ENCODE measurements at regions not wholly inside any gene's neighbourhood (a gene's known extent, or its start where the extent isn't known, plus 50 kb on each side); places are given as distances from the start of the nearest gene placed in this dataset.
"Not testable (repeated sequence)": the region's sequence is repeated elsewhere in the genome, so short reads cannot be mapped to it uniquely, and the experiment has no call there.

DNA sequence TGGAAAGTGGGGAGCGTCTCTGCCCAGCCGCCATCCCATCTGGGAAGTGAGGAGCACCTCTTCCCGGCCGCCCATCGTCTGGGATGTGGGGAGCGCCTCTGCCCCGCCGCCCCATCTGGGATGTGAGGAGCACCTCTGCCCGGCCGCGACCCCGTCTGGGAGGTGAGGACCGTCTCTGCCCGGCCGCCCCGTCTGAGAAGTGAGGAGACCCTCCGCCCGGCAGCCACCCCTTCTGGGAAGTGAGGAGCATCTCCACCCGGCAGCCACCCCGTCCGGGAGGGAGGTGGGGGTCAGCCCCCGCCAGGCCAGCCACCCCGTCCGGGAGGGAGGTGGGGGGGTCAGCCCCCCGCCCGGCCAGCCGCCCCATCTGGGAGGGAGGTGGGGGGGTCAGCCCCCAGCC, 190.0 kb upstream of the MGAT5 start:
- DNase-seq (ENCODE audit: extremely low read depth in 1 of 2, low read depth in 1 of 2): not testable (repeated sequence)

DNA sequence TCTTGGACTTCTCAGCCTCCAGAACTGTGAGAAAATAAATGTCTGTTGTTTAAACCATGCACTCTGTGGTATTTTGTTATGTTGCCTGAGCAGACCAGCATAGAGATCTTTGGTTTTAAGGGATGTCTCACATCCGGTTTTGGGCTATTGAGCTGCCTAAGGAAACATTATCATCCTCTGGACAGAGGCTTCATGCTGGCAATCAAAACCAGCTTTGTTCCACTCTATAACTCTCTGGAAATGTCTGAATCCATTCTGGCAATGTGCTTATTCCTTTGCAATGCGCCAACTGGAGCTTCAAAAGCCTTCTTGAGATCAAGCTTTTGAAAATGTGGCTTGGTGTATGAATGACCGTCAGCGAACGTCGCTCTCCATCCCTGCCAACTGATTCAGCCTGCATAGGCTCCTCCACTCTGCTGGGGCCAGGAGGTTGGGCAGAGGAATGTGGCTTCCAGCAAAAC, 183.6 kb upstream of the MGAT5 start:
- no peak for DNase-seq (ENCODE audit: extremely low read depth in 1 of 2, low read depth in 1 of 2)

DNA sequence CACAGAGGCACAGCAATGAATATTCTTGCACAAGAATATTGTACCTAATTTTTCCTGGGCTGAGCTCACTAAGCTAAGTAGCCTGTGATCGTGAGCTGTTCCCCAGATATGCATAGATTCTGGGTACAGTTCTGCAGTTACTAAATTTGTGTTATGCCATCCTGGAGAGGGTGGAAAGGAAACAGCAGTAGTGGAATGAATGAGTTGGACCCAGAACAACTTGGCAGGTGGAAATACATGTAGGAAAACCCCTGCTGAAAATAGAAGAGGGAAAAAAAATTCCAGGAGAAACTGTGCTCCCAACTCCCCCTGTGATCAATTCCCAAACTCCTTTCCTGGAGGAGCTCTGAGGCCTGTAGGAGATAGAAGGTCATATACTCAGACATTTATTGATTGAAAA, 181.5 kb upstream of the MGAT5 start:
- DNase-seq (ENCODE audit: extremely low read depth in 1 of 2, low read depth in 1 of 2): no peak

DNA sequence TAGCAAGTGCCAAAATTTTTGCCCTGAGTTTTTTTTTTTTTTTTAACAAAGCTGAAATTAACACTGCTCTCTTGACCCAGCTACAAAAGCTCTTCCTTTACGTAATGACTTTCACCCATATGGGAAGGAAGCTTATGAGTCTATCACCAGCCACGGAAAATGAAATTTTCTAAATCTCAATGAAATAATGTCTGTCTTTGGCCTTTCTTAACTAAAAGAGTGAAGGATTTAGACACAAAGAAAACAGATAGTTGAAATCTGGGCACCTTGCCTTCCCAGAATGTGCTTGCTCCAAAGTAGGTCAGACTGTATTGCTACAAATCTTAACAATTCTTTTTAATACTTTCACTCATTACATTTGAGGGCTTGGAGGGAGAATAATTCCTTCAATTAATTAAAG, 180.8 kb upstream of the MGAT5 start:
- DNase-seq (ENCODE audit: extremely low read depth in 1 of 2, low read depth in 1 of 2): no peak

DNA sequence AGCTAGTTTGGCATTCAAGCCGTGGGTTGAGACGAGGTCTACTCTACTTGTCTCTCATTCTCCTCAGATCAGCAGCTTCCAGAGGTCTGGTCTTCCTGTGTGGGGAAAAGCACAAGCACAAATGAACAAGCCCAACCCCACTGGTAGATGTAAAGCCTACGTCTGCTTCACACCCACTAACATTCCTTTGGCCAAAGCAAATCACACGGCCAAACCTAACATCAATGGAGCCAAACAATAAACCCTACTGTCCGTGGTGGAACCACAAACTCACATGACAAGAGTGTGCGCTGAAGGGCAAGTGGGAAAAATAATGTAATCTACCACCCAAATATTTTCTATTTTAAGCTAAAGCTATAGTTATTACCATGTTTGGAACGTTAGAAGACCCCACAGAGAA, 179.3 kb upstream of the MGAT5 start:
- DNase-seq (ENCODE audit: extremely low read depth in 1 of 2, low read depth in 1 of 2): no peak

DNA sequence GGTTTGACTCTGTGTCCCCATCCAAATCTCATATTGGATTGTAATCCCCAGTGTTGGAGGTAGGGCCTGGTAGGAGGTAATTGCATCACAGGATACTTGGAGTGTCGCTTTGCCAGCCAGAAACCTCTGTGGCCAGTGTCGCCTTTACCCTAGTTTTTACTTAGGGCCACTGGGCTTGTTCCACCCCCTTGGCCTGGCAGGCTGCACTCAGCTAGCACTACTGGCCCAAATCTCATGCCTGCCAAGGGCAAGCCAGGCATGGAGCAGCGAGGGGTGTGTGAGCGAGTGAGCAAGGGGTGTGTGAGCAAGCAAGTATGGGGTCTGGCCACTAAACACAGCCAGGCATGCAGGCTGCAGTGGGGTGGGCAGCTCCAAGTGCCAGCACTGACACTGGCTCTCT, 178.7 kb upstream of the MGAT5 start:
- DNase-seq (ENCODE audit: extremely low read depth in 1 of 2, low read depth in 1 of 2): no peak

DNA sequence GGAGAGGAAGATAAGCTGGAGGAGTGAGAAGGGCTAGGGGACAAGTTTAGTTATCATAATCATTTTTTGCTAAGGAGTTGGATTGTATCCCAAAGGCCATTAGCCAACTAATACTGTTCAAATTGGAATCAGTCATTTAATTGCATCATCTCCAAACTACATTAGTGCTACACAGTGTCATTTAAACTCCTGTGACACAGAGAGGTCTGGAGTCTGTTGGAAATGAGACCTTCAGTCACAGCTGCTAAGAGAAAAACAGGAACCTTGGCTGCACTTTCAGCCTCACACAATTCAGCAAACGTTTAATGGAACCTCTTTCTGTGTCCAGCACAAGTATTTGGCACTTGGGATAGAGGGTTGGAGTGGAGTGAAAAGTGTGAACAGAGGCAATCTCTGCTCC, 175.5 kb upstream of the MGAT5 start:
- DNase-seq (ENCODE audit: extremely low read depth in 1 of 2, low read depth in 1 of 2): no peak

DNA sequence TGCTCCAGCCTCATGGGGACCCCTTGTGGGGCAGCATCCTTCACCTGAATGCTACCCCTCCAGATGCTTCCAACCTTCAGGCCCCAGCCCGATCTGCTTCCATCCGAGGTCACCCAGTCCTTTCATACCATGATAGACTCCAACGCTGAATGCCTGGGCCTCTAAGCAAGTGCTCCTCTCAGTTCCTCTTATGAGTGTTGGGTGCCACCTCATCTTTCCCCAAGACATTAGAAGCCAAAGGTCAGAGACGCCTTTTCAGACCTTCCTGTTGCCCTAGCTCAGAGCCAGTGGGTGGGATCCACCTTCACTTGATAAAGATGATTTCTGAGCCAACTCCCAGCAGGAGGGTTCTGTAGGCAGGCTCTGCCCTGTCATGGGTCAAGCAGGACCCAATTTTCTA, 174.5 kb upstream of the MGAT5 start:
- no peak for DNase-seq (ENCODE audit: extremely low read depth in 1 of 2, low read depth in 1 of 2)

DNA sequence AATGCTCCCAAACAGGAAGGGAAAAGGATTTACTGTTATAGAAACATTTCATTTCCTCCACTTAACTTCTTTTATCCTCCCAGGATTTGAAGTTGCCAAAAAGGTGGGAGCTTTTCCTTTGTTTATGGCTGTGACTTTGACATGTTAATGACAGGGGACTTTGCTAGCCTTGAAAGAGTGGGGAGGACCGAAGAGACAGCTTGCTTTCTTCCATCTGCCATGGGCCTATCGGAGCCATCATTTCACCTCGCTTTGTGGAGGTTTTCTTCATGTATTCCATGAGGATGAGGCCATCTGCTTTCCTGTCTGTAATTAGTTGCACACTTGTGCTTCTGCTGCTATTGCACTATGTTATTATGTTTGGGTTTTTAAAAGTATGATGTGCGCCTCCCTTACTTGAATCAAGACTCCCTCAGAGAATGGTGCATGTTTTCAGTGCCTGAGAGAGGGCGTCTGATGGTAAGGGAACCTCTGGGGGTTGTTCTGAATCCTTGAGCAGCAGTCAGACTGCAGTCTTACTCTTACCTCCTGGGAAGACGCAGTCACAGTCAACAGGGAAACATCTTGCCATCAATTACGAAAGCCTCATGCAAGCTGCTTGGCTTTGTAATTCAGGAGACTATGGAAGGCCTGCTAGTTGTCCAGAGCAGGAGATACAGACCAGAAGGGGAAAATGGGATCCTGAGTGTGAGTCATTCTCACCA, 173.3 kb upstream of the MGAT5 start:
- DNase-seq (ENCODE audit: extremely low read depth in 1 of 2, low read depth in 1 of 2): no peak

DNA sequence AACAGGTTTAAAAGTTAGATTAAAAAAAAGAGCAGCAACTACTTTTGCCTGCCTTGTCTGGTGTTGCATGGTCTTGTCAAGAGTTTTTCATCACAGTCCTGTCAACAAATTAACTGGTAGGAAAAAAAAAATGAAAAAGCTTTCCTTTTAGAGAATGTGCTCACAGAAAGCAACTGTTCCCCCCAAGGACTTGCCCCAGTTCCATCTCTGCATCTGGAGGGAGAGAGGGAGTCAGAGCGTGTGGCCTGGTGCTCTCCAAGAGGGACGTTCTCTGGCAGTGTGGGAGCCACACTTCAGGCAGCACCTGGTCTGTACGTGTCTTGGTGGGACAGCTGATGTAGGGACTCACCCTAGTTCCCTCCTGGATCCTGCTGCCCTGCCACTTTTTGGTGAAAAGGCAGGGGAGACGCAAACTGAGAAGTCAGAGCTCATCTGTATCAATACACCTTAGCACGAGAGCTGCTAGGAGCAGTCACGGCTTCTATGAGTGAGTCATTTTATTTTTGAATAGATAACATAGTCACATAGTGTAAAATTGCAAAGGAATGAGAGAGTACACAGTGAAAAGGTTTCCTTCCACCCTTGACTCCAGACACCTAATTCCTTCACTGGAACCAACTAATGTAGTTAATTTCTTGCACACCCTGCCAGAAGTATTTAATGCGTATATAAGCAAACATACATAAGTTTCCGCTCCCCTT, 172.5 kb upstream of the MGAT5 start:
- DNase-seq (ENCODE audit: extremely low read depth in 1 of 2, low read depth in 1 of 2): no peak

DNA sequence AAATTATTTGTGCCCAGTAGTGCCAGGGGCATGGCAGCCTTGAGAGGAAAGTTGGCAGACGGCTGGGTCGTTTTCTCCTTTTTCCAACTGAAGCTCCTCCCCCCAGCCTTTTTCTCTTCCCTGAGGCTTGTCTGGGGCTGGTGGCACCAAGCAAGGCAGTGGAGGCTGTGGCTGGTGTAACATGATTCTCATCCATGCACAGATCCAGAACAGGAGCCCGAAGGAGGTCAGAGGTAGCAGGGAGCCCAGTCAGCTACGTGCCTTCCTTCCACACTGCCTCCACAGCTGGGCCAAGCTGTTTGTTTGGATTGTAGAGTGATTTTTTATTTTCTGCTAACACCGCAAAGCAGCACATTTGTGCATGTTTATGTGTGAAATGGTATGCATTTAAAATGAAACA, 170.3 kb upstream of the MGAT5 start:
- DNase-seq (ENCODE audit: extremely low read depth in 1 of 2, low read depth in 1 of 2): no peak

DNA sequence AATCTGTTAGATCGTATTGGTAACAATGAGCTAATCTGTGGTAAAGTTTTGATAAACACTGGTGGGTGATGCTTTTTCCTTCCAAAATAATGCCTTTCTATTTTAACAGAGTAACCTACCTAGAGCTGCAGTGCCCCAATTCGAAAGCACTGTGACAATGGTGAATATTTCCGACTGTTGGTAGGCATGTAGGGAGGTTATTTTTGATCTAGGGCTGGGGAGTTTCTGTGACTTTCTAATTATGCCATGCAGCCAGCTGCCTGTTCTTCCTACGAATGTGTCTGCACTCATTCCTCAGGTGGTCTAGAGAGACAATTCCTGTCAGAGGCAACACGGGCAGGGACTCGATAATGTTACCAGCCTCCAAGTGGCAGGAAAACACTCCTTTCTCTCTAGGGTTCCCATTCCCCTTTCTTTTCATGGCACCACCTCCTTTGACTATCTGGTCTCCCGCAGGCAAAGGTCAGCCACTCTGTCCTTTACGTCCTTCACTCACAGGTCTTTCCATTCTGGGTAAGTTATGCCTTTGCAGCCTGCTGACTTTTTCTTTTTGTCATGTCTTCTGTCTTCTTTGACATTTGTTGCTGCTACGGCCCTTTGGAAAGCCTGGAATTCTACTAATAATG, 167.2 kb upstream of the MGAT5 start:
- no peak for DNase-seq (ENCODE audit: extremely low read depth in 1 of 2, low read depth in 1 of 2)

DNA sequence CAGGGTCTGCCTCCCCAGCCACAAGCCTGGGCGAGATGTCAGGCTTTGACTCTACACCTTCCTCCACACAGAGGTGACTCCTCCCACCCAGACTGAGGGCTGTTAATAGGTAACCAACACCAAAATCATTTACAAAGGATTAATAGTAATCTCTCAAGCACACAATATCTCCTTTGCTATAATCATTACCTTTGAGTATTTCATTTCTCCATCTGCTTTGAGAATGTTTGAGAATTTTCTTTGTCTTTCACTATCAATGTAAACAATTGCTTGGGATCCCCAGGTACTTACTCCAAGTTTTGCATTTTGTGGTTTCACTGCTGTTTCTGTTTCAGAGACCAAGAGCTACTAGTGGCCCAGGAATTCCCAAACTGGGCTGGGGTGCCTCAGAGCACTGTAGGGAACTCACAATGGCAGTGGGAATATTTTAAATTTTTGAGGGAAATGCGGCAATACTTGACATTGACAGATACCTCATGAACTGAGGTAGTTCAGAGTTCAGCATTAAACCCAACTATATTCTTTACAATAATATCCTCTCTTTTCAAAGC, 166.4 kb upstream of the MGAT5 start:
- no peak for DNase-seq (ENCODE audit: extremely low read depth in 1 of 2, low read depth in 1 of 2)

DNA sequence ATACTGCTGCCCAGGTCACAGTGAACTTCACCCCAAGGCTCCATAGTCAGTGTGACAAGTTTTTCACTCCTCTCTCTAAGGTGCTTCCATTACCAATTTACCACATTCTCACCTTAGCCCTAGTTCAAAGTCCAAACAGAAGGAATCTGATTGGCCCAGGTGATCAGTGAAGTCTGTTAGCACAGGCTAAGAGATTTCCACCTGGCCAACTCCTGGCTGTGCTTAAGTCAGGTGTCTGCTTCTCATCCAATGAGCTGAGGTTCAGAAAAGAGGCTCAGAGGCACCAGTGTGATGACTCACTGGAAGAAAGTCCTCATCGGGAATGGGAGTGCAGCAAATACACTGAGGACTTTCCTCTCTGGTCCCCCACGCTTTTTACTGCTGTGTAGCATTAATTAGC, 164.4 kb upstream of the MGAT5 start:
- DNase-seq (ENCODE audit: extremely low read depth in 1 of 2, low read depth in 1 of 2): no peak

DNA sequence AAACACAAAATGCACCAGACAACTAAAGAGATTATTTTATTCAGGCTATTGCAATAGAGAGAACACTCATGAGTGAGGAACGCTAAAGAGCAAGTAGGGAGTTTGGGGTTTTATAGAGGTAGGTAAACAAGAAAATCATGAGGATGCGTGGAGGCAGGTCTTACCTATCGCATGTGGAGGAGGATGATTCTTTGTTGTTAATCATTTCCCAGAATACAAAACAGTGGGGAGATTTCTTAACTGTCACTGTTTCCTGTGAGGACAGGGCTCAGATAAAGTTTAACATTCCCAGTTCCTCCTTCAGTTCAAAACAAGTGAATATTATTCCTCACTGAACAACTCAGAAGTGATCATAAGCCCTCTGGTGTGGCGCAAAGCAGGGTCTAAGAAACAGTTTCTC, 156.1 kb upstream of the MGAT5 start:
- DNase-seq (ENCODE audit: extremely low read depth in 1 of 2, low read depth in 1 of 2): no peak

DNA sequence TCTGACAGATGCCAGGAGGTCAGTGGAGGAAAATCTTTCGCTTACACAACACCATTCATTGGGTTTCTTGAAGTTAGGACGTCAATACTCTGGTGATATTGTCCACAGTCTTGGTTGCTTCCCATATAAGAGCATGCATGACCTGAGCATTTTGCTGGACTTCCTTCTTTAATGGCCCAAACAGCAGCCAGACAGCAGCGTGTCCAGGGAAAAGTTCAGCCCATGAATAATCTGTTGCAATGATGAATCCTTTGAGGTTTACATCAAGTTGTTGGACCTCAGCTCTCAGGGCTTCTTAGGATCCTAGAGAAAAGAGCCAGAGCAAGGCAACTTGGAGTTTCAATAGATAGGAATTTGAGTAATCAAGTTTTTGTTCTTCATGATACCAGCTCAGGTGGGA, 155.6 kb upstream of the MGAT5 start:
- no peak for DNase-seq (ENCODE audit: extremely low read depth in 1 of 2, low read depth in 1 of 2)

DNA sequence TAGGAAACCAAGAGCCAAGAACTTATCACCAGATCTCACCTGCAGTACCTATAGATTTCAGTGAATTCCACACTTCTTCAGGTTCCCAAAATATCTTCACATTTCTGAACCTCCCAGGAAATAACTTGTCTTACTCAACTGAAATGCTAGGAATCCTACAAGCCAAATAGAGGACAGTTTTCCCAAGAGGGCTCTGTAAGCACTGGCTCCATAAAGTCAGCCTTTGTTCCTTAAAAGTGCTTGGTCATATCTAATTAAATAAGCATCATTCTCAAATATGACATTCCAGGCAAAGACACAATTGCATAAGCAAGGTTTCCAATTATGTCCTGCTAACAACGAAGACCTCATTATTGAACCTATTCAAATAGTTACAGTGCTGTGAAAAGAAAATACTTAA, 154.6 kb upstream of the MGAT5 start:
- no peak for DNase-seq (ENCODE audit: extremely low read depth in 1 of 2, low read depth in 1 of 2)

DNA sequence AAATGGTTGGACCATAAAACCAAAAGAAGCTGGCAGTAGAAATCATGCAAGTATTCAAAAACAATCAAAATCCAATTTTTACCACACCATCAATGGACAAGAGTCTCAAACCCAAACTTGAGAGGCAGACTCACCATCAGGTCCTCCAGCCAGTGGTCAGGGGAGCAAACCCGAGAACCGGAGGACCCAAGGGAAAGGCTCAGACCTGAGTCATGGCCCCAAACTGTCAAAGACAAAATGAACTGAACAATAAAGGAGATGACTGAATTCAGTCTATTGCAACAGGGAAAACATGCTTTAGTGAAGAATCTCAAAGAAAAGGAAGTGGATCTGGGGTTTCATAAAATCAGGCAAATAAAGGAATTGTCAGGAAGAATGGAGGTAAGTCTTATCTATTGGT, 150.7 kb upstream of the MGAT5 start:
- no peak for DNase-seq (ENCODE audit: extremely low read depth in 1 of 2, low read depth in 1 of 2)

DNA sequence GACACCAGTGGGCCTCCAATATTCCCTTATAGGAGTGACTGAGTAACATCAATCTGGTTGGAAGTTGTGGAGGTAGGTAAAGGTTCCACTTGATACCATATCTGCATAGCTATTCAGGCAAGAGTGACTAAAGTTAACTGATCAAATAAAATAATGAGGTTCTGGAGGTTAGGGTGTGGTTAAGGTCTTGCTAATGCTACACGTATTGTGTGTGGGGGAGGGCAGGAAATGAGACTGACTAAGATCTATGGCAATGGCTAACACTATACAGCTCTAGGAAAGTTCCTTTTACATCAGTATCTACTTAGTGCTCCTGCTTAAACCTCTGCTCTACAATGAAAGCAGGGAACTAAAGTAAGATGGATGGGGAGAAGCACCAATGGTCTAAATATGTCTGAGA, 149.1 kb upstream of the MGAT5 start:
- no peak for DNase-seq (ENCODE audit: extremely low read depth in 1 of 2, low read depth in 1 of 2)

DNA sequence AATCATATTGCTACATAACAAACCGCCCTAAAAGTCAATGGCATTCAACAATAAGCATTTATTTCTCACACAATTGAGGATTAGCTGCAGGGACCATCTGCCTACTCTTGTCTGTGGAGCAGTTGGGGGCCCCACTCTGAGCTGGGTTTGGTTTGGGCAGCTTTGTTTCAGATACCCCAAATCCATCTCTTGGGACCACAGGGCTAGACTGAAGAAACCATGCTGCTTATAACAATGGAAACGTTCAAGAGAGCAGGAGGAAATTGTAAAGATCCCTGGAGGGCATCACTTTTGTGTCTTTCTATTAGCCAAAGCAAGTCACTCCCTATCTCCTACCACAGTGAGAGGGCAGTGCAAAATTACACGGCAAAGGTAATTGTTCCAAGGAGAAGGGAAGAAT, 146.5 kb upstream of the MGAT5 start:
- DNase-seq (ENCODE audit: extremely low read depth in 1 of 2, low read depth in 1 of 2): no peak

DNA sequence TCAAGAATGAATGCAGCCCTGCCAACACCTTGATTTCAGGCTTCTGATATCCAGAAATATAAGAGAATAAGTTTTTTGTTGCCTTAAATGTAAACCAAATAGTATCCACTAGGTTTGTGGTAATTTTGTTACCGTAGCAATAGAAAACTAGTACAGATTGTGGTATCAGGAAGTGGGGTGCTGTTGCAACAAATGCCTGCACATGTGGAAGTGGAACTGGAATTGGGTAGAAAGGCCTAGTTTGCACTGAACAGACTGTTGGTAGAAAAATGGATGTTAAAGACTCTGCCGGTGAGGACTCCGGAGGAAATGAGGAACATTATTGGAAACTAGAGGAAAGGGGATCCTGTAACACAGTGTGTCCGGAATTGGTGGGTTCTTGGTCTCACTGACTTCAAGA, 145.8 kb upstream of the MGAT5 start:
- no peak for DNase-seq (ENCODE audit: extremely low read depth in 1 of 2, low read depth in 1 of 2)

DNA sequence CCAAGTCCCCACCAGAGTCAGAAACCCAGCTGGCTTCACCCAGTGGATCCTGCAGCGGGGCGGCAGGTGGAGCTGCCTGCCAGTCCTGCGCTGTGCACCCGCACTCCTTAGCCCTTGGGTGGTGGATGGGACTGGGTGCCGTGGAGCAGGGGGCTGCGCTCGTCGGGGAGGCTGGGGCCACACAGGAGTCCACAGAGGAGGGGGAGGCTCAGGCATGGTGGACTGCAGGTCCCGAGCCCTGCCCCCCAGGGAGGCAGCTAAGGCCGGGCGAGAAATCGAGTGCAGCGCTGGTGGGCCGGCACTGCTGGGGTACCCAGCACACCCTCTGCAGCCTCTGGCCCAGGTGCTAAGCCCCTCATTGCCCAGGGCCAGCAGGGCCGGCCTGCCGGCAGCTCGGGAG, 144.6 kb upstream of the MGAT5 start:
- no peak for DNase-seq (ENCODE audit: extremely low read depth in 1 of 2, low read depth in 1 of 2)
